WERI-Rb-1 (cell line): ENCODE measurements at regions not wholly inside any gene's neighbourhood (a gene's known extent, or its start where the extent isn't known, plus 50 kb on each side); places are given as distances from the start of the nearest gene placed in this dataset.

Source experiments
- DNase-seq: peaks from one replicate; pipeline ENCODE4 v3.0.0-alpha.2; 2020
- H3K27ac ChIP-seq: fragments of 250-450 bp; sonication (Bioruptor Pico); 2 replicates; pipeline ENCODE4 v1.5.1; 2020; ENCODE audit warnings: mild to moderate bottlenecking, moderate library complexity
- H3K27me3 ChIP-seq: fragments of 250-450 bp; sonication (Bioruptor Pico); 2 replicates; pipeline ENCODE4 v1.5.1; 2021; ENCODE audit warnings: mild to moderate bottlenecking, low read depth, moderate library complexity; ENCODE audit not compliant: insufficient read depth, severe bottlenecking
- H3K36me3 ChIP-seq: fragments of 250-450 bp; sonication (Bioruptor Pico); 2 replicates; pipeline ENCODE4 v1.5.1; 2020; ENCODE audit warnings: mild to moderate bottlenecking, moderate library complexity
- H3K4me3 ChIP-seq: 2 replicates; pipeline ENCODE4 v1.5.1; 2011; ENCODE audit warnings: low read depth, mild to moderate bottlenecking, control low read depth, low read length
- H3K9me3 ChIP-seq: fragments of 250-450 bp; sonication (Bioruptor Pico); 2 replicates; pipeline ENCODE4 v1.5.1; 2021; ENCODE audit warnings: mild to moderate bottlenecking, moderate library complexity; ENCODE audit not compliant: severe bottlenecking
- CTCF ChIP-seq: IDR thresholded peaks from 2 replicates; pipeline ENCODE4 v1.5.1; 2011; ENCODE audit warnings: low read depth, mild to moderate bottlenecking, control low read depth, inconsistent platforms, low read length

GRCh38 chr14:96626121-96626768 is 124.1 kb downstream of the PAPOLA start:
- no peaks in the 10 kb centered on the region for H3K36me3 ChIP-seq
- no peaks in the 10 kb centered on the region for H3K9me3 ChIP-seq
- no peak overlapping the region for H3K27ac ChIP-seq
- no peak for TF ChIP-seq CTCF
- no peaks in the 10 kb centered on the region for H3K27me3 ChIP-seq
- H3K4me3 ChIP-seq: no peak overlapping the region
- no peak for DNase-seq

GRCh38 chr14:96626916-96627315 is 124.7 kb downstream of the PAPOLA start:
- H3K4me3 ChIP-seq: no peak overlapping the region
- no peak for DNase-seq
- TF ChIP-seq CTCF: no peak
- H3K27me3 ChIP-seq: no peaks in the 10 kb centered on the region
- no peaks in the 10 kb centered on the region for H3K36me3 ChIP-seq
- H3K27ac ChIP-seq: no peak overlapping the region
- no peaks in the 10 kb centered on the region for H3K9me3 ChIP-seq

- TF ChIP-seq CTCF: no peak
- Histone ChIP-seq H3K9me3 (no peaks in the 10 kb centered on the region), H3K27me3 (no peaks in the 10 kb centered on the region), H3K4me3 (no peak overlapping the region), H3K27ac (no peak overlapping the region), H3K36me3 (no peaks in the 10 kb centered on the region)
- no peak for DNase-seq
These were observed 125.2 kb downstream of the PAPOLA start for GRCh38 chr14:96627386-96627785.

GRCh38 chr14:96627811-96628775 is 125.9 kb downstream of the PAPOLA start:
- Histone ChIP-seq H3K27me3 (no peaks in the 10 kb centered on the region), H3K9me3 (no peaks in the 10 kb centered on the region), H3K36me3 (no peaks in the 10 kb centered on the region), H3K4me3 (no peak overlapping the region), H3K27ac (no peak overlapping the region)
- no peak for TF ChIP-seq CTCF
- DNase-seq: no peak

GRCh38 chr14:96629082-96629481 is 126.9 kb downstream of the PAPOLA start:
- DNase-seq: no peak
- no peak for TF ChIP-seq CTCF
- no peaks in the 10 kb centered on the region for H3K36me3 ChIP-seq
- no peaks in the 10 kb centered on the region for H3K27me3 ChIP-seq
- no peaks in the 10 kb centered on the region for H3K9me3 ChIP-seq
- H3K27ac ChIP-seq: no peak overlapping the region
- H3K4me3 ChIP-seq: no peak overlapping the region
